ENCODE measurements at regions not wholly inside any gene's neighbourhood (a gene's known extent, or its start where the extent isn't known, plus 50 kb on each side); places are given as distances from the start of the nearest gene placed in this dataset.
"Not testable (repeated sequence)": the region's sequence is repeated elsewhere in the genome, so short reads cannot be mapped to it uniquely, and the experiment has no call there.

DNA sequence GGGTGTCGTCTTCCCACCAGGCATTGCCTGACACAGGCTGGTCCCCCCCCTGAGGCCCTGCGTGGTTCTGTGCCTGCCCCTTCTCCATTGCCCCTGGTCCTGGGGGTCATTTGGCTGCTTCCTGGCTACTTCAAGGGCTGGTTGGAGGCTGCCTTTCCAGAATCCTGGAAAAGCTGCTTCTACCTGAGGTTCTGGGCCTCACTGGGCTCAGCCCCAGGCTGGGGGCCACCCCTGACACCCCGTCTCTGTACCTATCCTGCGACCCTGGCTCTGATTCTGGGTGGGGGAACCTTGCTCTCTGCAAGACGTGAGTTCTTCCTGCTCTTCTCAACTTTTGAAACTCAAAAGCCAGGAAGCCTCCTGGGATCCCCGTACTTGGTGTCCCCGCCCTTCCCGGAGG, 149.3 kb upstream of the PTPN1 start:
- no peak for DNase-seq (ENCODE audit: low spot score)

DNA sequence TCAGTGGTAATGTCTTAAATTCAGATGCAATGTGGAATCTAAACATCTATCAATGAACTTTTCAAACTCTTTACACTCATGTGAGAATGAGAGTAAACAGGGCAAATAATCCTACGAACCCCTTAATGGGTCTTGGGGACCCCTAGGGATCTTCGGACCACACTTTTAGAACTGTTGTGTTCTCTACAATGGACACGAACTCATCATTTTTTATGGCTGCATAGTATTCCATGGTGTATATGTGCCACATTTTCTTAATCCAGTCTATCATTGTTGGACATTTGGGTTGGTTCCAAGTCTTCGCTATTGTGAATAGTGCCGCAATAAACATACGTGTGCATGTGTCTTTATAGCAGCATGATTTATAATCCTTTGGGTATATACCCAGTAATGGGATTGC, 148.0 kb upstream of the PTPN1 start:
- not testable (repeated sequence) for DNase-seq (ENCODE audit: low spot score)

DNA sequence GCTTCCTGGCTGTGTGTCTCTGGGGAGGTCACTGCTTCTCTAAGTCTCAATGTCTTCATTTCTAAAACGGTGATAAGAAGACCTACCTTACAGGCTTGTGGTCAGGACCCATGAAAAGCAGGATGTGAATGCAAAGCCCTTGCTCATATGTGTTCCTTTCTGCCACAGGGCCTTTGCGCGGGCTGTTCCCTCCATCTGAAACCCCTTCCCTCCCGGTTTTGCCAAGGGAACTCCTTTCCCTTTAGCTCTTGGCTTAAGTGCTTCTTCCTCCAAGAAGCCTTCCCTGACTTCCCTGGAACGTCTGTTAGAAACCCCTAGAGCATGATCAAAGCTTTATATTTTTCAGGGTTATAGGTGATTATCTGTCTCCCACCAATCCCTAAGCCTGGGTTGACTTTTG, 147.2 kb upstream of the PTPN1 start:
- no peak for DNase-seq (ENCODE audit: low spot score)

DNA sequence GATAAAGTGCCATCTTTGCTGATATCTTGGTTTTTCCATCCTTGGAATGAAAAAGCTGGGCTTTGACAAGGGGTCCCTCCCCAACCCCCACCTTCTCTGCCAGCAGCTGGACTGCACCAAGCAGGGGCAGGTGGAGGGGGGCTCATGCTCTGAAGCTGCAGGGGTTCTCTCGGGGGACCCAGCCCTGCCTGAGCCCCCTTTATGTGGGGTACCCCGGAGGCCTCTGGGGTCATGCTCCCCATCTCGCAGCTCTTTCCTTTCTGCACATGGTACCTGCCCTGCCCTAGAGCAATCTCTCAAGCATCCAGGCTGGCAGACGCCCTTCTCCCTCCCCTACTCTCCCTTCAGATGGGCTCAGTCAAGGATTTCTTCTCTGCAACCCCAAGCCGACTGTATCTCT, 146.7 kb upstream of the PTPN1 start:
- DNase-seq (ENCODE audit: low spot score), result no peak

DNA sequence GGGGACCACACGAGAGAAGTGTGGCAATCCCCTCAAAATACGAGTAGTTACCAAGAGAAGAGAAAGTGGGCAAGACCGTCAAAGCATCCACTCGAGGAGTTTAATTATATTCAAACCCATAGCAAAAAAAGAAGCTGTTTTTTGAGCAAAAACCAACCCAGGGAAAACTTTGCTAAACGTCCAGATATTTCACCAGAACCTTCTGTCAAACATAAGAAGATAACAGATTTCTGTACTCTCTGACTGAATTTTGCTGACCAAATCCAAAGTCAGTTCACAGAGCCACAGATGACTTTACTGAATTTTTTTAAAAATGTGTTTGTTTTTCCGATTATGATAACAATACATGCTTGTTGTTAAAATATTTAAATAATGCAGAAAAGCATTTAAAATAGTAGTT, 145.6 kb upstream of the PTPN1 start:
- no peak for DNase-seq (ENCODE audit: low spot score)

DNA sequence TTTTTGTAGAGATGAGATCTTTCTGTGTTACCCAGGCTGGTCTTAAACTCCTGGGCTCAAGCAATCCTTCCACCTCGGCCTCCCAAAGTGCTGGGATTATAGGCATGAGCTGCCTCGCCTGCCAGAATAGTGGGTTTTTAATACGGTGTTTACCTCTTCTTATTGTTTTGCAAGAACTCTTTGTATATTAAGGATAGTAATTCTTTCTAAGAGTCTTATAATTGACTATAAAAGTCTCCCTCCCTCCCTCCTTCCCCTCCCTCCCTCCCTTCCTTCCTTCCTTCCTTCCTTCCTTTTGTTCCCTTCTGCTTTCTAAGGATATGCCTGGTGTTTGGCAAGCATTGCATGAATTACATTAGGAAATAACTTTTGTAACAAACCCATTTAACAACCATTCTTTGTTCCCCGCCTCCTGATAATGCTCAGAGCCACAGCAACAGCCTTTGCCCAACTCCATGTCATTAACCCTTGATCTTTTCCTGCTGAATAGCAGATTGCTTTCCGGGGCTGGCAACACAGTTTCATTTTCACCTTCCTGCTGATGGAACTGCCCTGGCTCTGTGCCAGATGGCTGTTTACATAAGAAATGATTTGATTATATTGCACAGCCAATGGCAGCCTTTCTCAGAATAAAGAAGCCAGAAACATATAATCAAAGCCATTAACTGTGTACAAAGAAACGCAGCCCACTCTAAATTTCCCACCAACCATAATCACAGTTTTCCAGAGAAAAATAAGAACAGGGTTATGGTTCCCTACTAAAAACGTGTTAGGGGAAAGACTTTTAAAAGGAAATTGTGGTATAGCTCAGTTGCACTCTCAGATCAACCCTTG, 143.7 kb upstream of the PTPN1 start:
- peak; percentile 32 for DNase-seq (ENCODE audit: low spot score)

DNA sequence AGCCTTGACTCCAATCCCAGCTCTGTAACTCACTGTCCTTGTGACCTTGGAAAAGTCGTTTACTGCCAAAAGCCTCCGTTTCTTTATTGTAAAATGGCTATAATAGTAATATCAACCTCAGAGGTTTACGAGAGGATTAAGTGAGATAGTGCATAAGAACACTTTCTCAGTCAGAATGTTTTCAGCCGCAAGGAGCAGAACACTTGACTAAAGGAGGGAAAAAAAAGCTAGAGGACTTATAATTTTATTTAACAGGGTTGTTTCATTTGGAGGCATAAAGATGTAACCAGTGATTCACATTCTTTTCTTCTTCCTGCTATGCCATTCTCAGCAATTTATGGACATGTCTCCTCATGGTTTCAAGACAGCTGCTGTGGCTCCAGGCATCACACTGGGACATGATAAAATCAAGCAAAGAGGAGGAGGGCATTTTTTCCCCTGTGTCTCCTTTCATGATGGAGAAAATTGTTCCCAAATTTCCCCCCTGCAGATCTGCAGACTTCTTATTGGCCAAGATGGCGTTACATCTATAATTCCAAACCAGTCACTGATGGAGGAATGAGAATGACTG, 143.0 kb upstream of the PTPN1 start:
- no peak for DNase-seq (ENCODE audit: low spot score)

DNA sequence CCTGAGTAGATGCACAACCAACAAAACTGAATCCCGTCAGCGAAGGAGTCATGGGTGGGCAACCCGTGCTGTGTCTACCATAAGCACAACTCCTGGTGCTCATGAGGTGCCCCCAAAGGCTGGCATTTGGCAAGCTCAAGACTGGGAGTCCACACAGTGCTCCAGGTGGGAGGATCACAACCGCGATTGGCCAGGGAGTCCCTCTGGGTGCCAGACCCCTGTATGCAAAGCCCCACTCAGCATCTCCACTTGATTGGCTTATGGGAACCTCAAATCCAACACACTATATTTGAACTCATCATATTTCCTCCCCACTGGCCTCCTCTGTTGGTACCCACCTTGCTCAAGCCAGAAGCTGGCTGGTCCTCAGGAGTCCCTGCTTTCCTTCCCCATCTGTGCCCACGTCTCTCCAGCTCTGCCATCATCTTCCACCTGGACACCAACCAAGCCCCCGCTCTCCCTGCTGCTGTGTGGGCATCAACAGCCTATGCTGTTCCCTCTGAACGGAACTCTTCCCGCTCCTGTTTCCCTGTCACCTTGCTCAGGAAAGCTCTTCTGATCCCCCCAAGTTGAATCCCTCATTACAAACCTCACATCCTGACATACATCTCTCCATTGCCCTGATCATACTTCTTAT, 142.3 kb upstream of the PTPN1 start:
- DNase-seq (ENCODE audit: low spot score), result no peak

DNA sequence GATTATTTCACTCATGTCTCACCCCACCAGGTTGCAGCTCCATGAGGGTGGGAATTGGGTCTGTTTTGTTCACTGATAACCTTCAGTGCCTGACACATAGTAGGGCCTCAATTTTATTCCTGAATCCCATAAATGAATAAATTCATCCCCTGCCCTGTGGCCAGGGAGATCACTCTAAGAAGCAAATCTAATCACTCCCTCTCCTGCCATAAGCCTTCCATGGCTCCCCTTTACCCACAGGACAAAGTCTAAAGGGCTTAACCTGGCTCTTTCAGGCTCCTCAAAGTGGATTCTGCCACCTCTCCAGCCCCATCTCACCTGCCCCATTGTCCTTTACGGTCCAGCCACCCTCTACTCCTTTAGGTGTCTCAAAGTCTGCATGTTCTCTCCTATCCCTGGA, 141.8 kb upstream of the PTPN1 start:
- no peak for DNase-seq (ENCODE audit: low spot score)

DNA sequence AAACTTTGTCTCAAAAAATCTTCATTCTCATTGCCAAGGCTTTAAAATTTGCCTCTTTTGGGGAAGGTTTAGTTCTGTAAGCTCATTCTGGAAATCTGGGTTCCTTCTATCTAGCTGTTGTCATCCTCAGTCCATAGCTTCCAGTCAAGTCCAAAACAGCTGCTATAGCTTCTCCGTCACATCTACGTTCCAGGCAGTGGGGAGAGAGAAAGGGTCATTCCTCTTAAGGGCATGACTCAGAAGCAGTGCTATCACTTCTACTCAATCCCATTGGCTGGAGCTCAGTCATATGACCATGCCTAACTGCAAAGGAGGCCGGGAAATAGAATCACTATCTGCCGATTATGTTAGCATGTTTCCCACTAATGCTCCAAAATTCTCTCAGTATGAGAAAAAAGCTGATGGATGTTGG, 141.4 kb upstream of the PTPN1 start:
- DNase-seq (ENCODE audit: low spot score), result no peak

DNA sequence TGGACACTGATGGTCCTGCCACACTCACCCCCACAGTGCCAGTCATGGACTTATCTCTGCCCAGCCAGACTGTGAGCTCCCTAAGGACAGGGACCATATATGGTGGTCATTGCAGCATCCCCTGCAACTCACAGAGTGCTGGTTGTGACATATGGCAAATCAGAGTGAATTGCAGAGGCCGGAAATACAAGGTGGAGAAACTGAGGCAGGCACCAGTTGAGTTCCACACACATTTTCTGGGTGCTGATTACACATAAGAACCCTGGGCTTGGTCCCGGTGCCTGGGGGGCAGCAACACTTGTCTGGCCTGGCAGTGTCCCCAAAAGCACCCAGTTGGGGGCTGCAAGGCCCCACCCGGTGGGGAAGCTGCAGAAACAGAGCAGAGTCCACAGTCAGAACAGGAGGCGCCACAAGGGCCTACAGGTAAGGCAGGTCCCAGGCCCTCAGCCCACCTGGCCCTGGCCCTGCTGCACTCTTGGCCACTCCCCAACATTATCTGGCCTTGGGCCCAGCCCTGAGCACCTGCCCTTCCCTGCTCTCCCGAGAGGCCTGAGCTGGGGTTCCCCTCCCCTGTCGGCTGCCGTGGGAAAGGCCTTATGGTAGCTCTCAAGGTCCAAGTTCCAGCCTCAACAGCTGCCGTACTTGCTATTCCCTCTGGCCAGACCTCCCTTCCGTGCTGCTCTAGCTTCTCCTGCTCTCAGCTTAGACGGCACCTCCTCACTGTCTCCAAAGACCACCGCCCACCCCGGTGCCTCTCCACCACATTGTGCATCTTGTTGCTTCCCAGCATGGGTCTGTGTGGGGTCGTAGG, 140.8 kb upstream of the PTPN1 start:
- no peak for DNase-seq (ENCODE audit: low spot score)

DNA sequence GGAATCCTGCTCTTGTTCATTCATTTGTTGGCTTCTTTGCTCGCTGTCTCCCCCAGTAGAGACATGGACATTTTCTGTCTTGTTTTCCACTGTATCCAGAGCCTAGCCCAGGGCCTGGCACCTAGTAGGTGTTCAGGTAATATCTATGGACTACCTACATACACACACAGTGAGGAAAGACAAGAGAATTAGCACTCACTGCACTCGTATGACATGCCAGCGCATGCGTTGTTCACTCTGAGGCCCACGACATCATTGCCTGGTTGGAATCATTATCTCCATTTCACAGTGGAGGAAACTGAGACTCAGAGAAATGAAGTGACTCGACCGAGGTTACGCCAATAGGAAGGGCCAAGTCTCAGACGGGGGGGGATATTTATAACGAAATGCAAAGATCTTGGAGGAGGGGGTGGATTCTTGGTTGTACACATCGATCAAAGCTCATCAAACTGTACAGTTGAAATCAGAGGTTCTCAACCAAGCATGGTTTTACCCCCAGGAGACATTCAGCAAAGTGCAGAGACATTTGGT, 140.1 kb upstream of the PTPN1 start:
- DNase-seq (ENCODE audit: low spot score), result no peak

DNA sequence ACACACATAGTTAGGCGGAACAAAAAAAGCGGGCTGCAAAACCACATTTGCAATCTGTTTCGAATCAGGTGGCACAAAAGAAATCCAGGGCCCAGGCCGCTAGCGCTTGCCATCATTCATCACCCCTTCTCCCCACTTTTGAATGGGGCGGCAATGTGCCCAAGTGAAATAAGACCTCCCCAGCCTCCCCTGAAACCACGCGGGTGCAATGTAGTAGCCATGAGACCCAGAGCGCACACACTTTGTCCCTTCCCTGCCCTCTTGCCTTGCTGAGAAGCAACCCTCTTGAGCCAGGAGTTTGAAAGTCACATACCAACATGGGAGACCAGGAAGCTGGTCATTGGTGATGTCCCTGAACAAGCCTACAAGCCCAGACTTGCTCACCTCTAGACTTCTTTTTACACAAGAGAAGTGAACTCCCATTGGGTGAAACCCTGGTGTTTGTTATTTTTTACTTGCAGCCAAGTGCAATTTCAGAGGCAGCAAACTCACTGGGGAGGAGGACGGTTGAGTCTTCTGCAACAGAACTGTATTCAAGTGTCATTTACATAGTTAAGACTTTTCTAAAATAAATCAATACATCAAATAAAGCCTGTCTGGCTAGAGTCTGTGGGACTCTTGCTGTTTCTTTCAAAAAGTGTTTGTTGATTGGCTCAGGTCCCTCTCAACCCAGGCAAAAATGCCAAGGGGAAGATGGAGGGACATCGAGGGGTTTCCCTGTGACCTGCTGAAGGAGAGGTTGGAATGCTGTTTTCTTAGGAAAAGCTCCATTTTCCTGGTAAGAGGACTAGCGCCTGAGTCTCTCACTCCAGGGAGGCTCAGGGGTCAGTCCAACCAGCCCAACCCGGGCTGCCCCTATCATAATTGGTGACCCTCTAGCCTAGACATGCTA, 138.1 kb upstream of the PTPN1 start:
- DNase-seq (ENCODE audit: low spot score), result no peak

DNA sequence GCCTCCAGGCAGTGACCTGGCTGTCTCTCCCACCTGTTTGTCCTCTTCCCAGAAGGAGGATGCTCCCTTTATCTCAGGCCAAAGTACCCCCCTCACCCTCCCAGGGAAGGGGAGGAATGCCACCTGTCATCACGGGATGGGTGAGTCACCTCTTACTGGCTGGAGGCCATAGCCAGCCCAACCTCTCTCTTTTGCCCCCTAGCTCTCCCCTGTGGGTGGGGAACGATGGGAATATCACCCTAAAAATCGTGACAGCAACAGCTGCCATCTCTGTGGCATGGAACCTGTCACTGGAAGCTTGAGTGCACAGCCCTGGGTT, 137.5 kb upstream of the PTPN1 start:
- DNase-seq (ENCODE audit: low spot score), result no peak

DNA sequence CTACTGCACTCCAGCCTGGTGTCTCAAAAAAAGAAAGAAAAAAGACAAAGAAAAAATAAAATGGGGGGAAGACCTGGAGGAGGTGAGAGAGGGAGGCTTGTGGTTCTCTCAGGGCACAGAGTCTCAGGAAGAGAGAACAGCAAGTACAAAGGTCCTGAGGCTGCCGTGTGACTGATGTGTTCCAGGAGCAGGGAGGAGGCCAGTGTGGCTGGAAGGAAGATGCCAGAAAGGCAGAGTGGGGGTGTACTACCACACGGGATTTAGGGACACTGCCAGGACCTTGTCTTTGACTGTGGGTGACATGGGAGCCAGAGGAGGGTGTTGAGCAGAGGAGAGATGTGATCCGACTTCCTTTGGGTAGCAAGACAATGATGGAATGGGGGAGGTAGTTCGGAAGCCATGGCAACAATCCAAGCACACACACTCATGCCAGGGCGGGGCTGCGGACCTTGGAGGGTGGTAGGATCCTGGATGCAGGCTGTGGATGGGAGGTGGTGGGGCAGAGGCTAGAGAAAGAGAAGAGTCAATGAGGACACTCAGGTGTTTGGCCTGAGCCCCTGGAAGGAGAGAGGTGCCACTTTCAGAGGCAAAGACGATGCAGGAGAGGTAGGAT, 136.4 kb upstream of the PTPN1 start:
- DNase-seq (ENCODE audit: low spot score), result no peak

DNA sequence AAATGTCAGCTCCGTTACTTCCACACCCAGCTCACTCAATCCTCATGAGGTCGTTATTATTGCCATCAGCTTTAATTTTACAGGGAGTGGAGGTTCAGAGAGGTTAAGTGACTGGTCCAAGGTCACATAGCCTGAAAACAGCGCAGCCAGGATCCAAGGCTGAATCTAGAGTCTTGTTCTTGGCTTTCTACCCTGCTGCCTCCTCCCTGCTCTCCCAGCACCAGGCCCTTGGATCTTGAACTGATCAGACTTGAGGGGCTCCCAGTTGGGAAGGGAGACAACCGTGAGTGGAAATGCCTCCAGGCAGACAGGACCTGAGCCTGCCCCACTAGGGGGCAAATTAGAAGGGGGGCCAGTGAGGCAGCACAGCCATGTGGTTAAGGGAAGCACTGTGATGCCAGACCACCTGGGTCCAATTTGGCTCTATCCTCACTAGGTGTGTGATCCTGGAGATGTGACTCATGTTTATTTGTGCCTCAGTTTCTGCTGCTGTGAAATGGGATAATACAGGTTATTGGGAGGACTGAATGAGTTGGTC, 135.6 kb upstream of the PTPN1 start:
- no peak for DNase-seq (ENCODE audit: low spot score)

DNA sequence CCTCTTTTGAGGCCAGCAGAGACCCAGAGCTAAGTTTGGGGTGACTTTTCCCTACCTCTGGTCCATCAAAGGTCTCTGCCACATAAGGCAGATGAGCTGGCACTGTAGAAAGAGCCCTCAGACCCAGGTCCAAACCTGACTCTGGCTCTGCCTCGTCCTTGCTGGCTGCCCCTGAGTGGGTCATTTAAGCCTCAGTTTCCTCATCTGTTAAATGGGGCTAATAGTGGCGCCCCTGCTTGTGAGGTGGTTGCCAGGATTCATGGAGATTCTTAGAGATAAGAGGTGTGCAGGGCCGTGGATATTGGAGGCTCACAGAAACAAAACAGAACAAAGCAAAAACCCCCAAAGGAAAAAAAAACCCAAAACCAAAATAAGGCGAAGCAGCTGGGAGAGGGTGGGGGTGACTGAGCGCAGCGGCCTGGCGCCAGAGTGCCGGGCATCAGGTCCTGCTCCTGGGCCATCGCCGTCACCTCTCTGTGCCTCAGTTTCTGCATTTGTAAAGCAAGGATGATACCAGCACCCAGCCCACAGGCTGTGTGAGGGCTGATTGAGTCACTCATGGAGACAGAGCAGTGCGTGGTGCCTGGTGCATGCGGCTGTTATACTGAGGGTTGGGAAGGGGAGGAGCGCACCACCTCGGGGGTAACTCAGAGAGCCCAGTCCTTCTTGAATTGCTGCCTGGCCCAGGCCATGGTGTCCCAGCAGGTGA, 133.8 kb upstream of the PTPN1 start:
- DNase-seq (ENCODE audit: low spot score), result no peak

DNA sequence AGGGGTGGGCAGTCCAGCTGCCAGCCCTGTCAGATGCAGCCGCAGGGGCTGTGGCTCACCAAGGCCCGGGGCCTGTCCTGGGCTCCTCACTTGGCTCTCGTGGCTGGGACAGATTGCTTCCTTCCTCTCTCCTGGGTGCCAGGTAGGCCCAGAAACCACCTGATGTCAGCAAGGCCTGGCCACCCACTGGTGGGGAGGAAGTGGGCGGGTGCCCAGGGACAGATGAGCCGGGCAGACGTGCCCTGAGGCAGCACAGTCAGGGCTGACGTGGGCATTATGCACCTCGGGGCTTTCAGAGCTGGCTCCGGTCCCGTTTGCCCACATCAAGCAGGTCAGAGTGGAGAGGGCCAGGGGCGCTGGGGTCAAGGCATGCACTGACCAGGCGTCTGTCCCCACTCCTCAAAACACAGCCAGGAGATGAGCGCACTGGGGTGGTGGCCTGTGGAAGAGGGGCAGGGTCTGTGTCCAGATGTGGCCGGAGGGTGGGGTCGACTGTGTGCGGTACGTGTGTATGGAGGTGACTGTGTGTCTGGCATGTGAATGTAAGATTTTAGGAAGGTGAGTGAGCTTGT, 133.2 kb upstream of the PTPN1 start:
- DNase-seq (ENCODE audit: low spot score), result no peak

DNA sequence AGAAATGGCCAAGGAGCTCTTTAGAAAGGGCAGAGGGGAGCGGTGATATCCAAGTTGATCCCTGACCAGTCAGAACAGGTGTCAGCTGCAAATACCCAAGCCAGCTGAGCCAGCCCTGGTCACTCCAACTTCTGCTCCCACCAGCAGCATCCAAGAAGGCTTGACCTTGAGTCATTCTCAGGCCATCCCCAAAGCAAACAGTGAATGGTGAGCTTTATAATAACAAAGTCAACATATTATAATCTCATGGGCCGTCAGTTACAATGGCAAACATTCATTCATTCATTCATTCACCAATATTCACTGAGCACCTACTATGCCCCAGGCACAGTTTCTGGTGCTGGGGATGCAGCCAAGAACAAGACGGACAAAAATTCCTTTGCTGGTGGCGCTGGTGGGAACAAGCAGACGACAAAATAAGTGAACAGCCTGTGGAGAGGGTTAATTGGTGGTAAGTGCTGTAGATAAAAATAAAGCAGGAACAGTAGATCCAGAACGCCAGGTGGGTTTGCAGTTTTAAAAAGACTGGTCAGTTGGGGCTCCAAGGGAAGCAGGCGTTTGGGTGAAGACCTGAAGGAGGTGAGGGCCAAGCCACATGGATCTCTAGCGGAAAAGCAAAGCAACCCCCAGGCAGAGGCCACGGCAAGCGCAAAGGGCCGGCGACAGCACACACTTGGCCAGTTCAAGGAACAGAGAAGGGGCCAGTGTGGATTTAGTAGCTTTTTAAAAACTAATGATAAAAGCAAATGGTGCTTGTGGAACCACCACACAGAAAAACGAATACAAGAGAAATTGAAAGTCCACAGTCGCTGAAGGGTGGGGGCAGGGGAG, 131.8 kb upstream of the PTPN1 start:
- no peak for DNase-seq (ENCODE audit: low spot score)

Data from CD4-positive, alpha-beta T cell treated with Interleukin-6 at 100 ng/mL for 8 hours (primary cell).